Kidney epithelial cell (primary cell): ENCODE measurements at regions not wholly inside any gene's neighbourhood (a gene's known extent, or its start where the extent isn't known, plus 50 kb on each side); places are given as distances from the start of the nearest gene placed in this dataset.

ENCODE experiments used
- DNase-seq: peaks from one replicate; pipeline ENCODE4 v3.0.0-alpha.2; 2010; ENCODE audit warnings: low read depth
- H3K27me3 ChIP-seq: 2 replicates; pipeline ENCODE4 v1.6.0; 2011; ENCODE audit warnings: low read length; ENCODE audit not compliant: control insufficient read depth, insufficient read depth
- H3K36me3 ChIP-seq: 2 replicates; pipeline ENCODE4 v1.5.1; 2011; ENCODE audit warnings: low read length; ENCODE audit not compliant: control insufficient read depth, insufficient read depth
- H3K4me3 ChIP-seq: 2 replicates; pipeline ENCODE4 v1.5.1; 2011; ENCODE audit warnings: low read depth, mild to moderate bottlenecking, control low read depth, low read length
- CTCF ChIP-seq: IDR thresholded peaks from 2 replicates; pipeline ENCODE4 v1.5.1; 2011; ENCODE audit warnings: mild to moderate bottlenecking, moderate library complexity, low read length, control low read depth, inconsistent platforms; ENCODE audit not compliant: insufficient read depth, poor library complexity, severe bottlenecking

- TF ChIP-seq CTCF: no peak
- no peaks in the 10 kb centered on the region for H3K36me3 ChIP-seq
- H3K4me3 ChIP-seq: no peak overlapping the region
- DNase-seq: no peak
- H3K27me3 ChIP-seq: no peaks in the 10 kb centered on the region
Measured at GRCh38 chr12:65681226-65681625, 143.1 kb upstream of the HMGA2 start.

- no peaks in the 10 kb centered on the region for H3K27me3 ChIP-seq
- DNase-seq: no peak
- H3K4me3 ChIP-seq: no peak overlapping the region
- no peaks in the 10 kb centered on the region for H3K36me3 ChIP-seq
- TF ChIP-seq CTCF: no peak
Measured at GRCh38 chr12:65682112-65682511, 142.2 kb upstream of the HMGA2 start.

GRCh38 chr12:65684906-65685305 lies 139.4 kb upstream of the HMGA2 start:
- H3K27me3 ChIP-seq: no peaks in the 10 kb centered on the region
- no peak for DNase-seq
- TF ChIP-seq CTCF: no peak

GRCh38 chr12:65685514-65685913 lies 138.8 kb upstream of the HMGA2 start:
- no peak for DNase-seq
- Histone ChIP-seq H3K4me3 (no peak overlapping the region), H3K36me3 (no peaks in the 10 kb centered on the region), H3K27me3 (no peaks in the 10 kb centered on the region)
- peak; percentile 51 for TF ChIP-seq CTCF

More at GRCh38 chr12:65684906-65685305, 139.4 kb upstream of the HMGA2 start:
- H3K4me3 ChIP-seq: no peak overlapping the region
- no peaks in the 10 kb centered on the region for H3K36me3 ChIP-seq

GRCh38 chr12:65689508-65689907 lies 134.8 kb upstream of the HMGA2 start:
- no peak for TF ChIP-seq CTCF
- no peak overlapping the region for H3K4me3 ChIP-seq
- DNase-seq: no peak
- no peaks in the 10 kb centered on the region for H3K36me3 ChIP-seq
- H3K27me3 ChIP-seq: no peaks in the 10 kb centered on the region

GRCh38 chr12:65690477-65690876 lies 133.8 kb upstream of the HMGA2 start:
- no peak for TF ChIP-seq CTCF
- Histone ChIP-seq H3K4me3 (no peak overlapping the region), H3K36me3 (no peaks in the 10 kb centered on the region), H3K27me3 (no peaks in the 10 kb centered on the region)
- no peak for DNase-seq
